ENCODE measurements at regions not wholly inside any gene's neighbourhood (a gene's known extent, or its start where the extent isn't known, plus 50 kb on each side); places are given as distances from the start of the nearest gene placed in this dataset.

- peak overlapping the region; percentile 51 for H3K4me3 ChIP-seq
- peak overlapping the region; percentile 92 to 95 for H3K27ac ChIP-seq
- peak overlapping the region; percentile 94 for H3K4me2 ChIP-seq
- CTCF ChIA-PET, result interaction anchor here (0.6 to 5.6 kb wide), 4 partner anchors 11 to 1485 kb away, joined by 3 to 28 read pairs (median 4); no protein-coding TSS in a partner anchor
- TF ChIP-seq CEBPB (IDR thresholded peaks at IDR 0.05) (peak; percentile 88 to 96), NR3C1 (IDR thresholded peaks at IDR 0.05) (no peak), POLR2A (IDR thresholded peaks at IDR 0.05; ENCODE audit: low read length) (peak; percentile 39), USF2 (IDR thresholded peaks at IDR 0.05) (no peak), SMC3 (IDR thresholded peaks at IDR 0.05) (no peak), TFCP2L1 (CRISPR knock-in tag; IDR thresholded peaks at IDR 0.05) (0 out of 2 replicates have a peak, but pooled peaks have one; percentile 39), GATA3 (IDR thresholded peaks at IDR 0.05; ENCODE audit: borderline replicate concordance) (0 out of 2 replicates have a peak, but pooled peaks have one; percentile 1), ELK1 (IDR thresholded peaks at IDR 0.05; ENCODE audit: low read depth, low read length) (no peak)
- WGBS (ENCODE audit: missing lambda C conversion rate), result under 1% methylated on average over 19 of the region's 19 CpGs
- POLR2A ChIA-PET, result interaction anchor here (0.8 to 7.3 kb wide), 22 partner anchors 9 to 1781 kb away, joined by 3 to 270 read pairs (median 6); a partner anchor contains a TSS
- peaks cover 18% of the 10 kb centered on the region; the same call in 2 of the 3 replicates for H3K4me1 ChIP-seq
- H3K9me3 ChIP-seq, result no peaks in the 10 kb centered on the region
- ATAC-seq (peak; percentile 25 to 26), DNase-seq (ENCODE audit: low read depth in 1 of 2, low spot score in 1 of 2) (peak; percentile 49 to 73), FAIRE-seq (no peak)
Observed at GRCh38 chr6:27806981-27807440, 105.2 kb downstream of the OR2B2 start.

- Histone ChIP-seq H3K4me2 (no peak overlapping the region), H3K9me3 (no peaks in the 10 kb centered on the region), H3K4me3 (no peak overlapping the region), H3K27ac (peak overlapping the region in 1 of 2 experiments; percentile 21; a peak in 1 of 6 replicates), H3K4me1 (peaks cover 9% of the 10 kb centered on the region; the same call in 2 of the 3 replicates)
- FAIRE-seq (no peak), ATAC-seq (no peak), DNase-seq (ENCODE audit: low read depth in 1 of 2, low spot score in 1 of 2) (no peak)
- POLR2A ChIA-PET, result no interaction called here
- no peak for TF ChIP-seq HDAC2 (IDR thresholded peaks at IDR 0.05)
- TF ChIP-seq NFE2L2 (conservative IDR thresholded peaks at IDR 0.05; ENCODE audit: low read length), result no peak
- TF ChIP-seq SREBF2 (IDR thresholded peaks at IDR 0.05), result no peak
- no peak for TF ChIP-seq ZFP36 (IDR thresholded peaks at IDR 0.05; ENCODE audit: borderline replicate concordance, partially characterized antibody)
- TF ChIP-seq FOSL2 (IDR thresholded peaks at IDR 0.05), result no peak
- no peak for TF ChIP-seq FOSL2 (CRISPR knock-in tag; IDR thresholded peaks at IDR 0.05)
- no peak for TF ChIP-seq KDM1A (IDR thresholded peaks at IDR 0.05; ENCODE audit: low read depth)
- no peak for TF ChIP-seq CEBPB (IDR thresholded peaks at IDR 0.05)
- no peak for TF ChIP-seq ATOH8 (CRISPR knock-in tag; IDR thresholded peaks at IDR 0.05; ENCODE audit: low read depth)
- no peak for TF ChIP-seq RFX5 (IDR thresholded peaks at IDR 0.05)
- CTCF ChIA-PET, result interaction anchor here (1.0 kb wide), 1 partner anchor 14 kb away, joined by 3 read pairs; no protein-coding TSS in a partner anchor
- 90% methylated on average over 2 of the region's 2 CpGs for WGBS (ENCODE audit: missing lambda C conversion rate)
Observed at GRCh38 chr6:27805347-27805746, 106.8 kb downstream of the OR2B2 start.

- no peaks in the 10 kb centered on the region for H3K9me3 ChIP-seq
- DNase-seq (ENCODE audit: low read depth in 1 of 2, low spot score in 1 of 2) (no peak), FAIRE-seq (no peak), ATAC-seq (no peak)
- CTCF ChIA-PET, result no interaction called here
- WGBS (ENCODE audit: missing lambda C conversion rate), result 91% methylated on average over 4 of the region's 4 CpGs
- POLR2A ChIA-PET, result no interaction called here
- H3K4me3 ChIP-seq, result no peak overlapping the region
- peaks cover 9% of the 10 kb centered on the region; the same call in 2 of the 3 replicates for H3K4me1 ChIP-seq
- no peak overlapping the region for H3K27ac ChIP-seq
- no peak overlapping the region for H3K4me2 ChIP-seq
- no peak for TF ChIP-seq EHF (CRISPR knock-in tag; IDR thresholded peaks at IDR 0.05)
- TF ChIP-seq TP53 (CRISPR knock-in tag; IDR thresholded peaks at IDR 0.05), result no peak
- TF ChIP-seq CTCF (IDR thresholded peaks at IDR 0.05), result no peak
- TF ChIP-seq RNF2 (IDR thresholded peaks at IDR 0.05; ENCODE audit: borderline replicate concordance, low read depth), result no peak
- TF ChIP-seq MYC (IDR thresholded peaks at IDR 0.05; ENCODE audit: borderline replicate concordance, low read length), result no peak
- TF ChIP-seq SREBF2 (IDR thresholded peaks at IDR 0.05), result no peak
- TF ChIP-seq FOSB (CRISPR knock-in tag; IDR thresholded peaks at IDR 0.05), result no peak
- no peak for TF ChIP-seq CHD4 (IDR thresholded peaks at IDR 0.05; ENCODE audit: borderline replicate concordance)
- TF ChIP-seq MAX (IDR thresholded peaks at IDR 0.05), result no peak
- TF ChIP-seq CHD2 (IDR thresholded peaks at IDR 0.05; ENCODE audit: low read length, partially characterized antibody), result no peak
- TF ChIP-seq JUNB (IDR thresholded peaks at IDR 0.05), result no peak
- TF ChIP-seq REST (IDR thresholded peaks at IDR 0.05), result no peak
Observed at GRCh38 chr6:27804851-27805250, 107.3 kb downstream of the OR2B2 start.
